CD14-positive monocyte (primary cell): ENCODE measurements at regions not wholly inside any gene's neighbourhood (a gene's known extent, or its start where the extent isn't known, plus 50 kb on each side); places are given as distances from the start of the nearest gene placed in this dataset.
A peak's percentile ranks its signal among the peaks of the same experiment; 100 is the strongest.
"Not testable (repeated sequence)": the region's sequence is repeated elsewhere in the genome, so short reads cannot be mapped to it uniquely, and the experiment has no call there.

Experiments
- DNase-seq, 3 donors: peaks; one replicate each; pipeline ENCODE4 v3.0.0-alpha.2; 2011 to 2022
- H2AFZ ChIP-seq: 2 replicates; pipeline ENCODE4 v1.6.0; 2012; ENCODE audit warnings: mild to moderate bottlenecking, low read depth, low read length, inconsistent platforms; ENCODE audit not compliant: insufficient read depth, poor library complexity, severe bottlenecking
- H3K27ac ChIP-seq, 2 donors: 1 replicate in 1 of 2; 2 replicates in 1 of 2; pipeline ENCODE4 v1.5.1; 2012 to 2013; ENCODE audit warnings: low read length in 2 of 2, control low read depth in 1 of 2, inconsistent platforms in 1 of 2, low read depth in 1 of 2, mild to moderate bottlenecking in 1 of 2
- H3K27me3 ChIP-seq, 2 donors: one replicate each; pipeline versions ENCODE4 v1.6.0 to v1.6.1; 2011 to 2013; ENCODE audit warnings: low read length in 2 of 2; ENCODE audit not compliant: control insufficient read depth in 2 of 2, insufficient read depth in 2 of 2
- H3K36me3 ChIP-seq, 2 donors: replicated peaks in 1 of 2; 1 replicate in 1 of 2; 2 replicates in 1 of 2; pipeline versions ENCODE4 v1.5.1 to v1.6.1; 2012 to 2013; ENCODE audit warnings: low read length in 2 of 2, control low read depth in 1 of 2, inconsistent platforms in 1 of 2, mild to moderate bottlenecking in 1 of 2; ENCODE audit not compliant: insufficient read depth in 2 of 2, control insufficient read depth in 1 of 2
- H3K4me1 ChIP-seq, 2 donors: 1 replicate in 1 of 2; 2 replicates in 1 of 2; pipeline versions ENCODE4 v1.5.1 to v1.6.1; 2012 to 2013; ENCODE audit warnings: low read length in 2 of 2, control low read depth in 1 of 2, inconsistent platforms in 1 of 2, mild to moderate bottlenecking in 1 of 2, moderate library complexity in 1 of 2; ENCODE audit not compliant: insufficient read depth in 2 of 2, control insufficient read depth in 1 of 2
- H3K4me2 ChIP-seq: replicated peaks from 2 replicates; pipeline ENCODE3; 2012; ENCODE audit warnings: low read length, moderate library complexity, mild to moderate bottlenecking; ENCODE audit not compliant: poor library complexity, severe bottlenecking; ENCODE audit errors: extremely low read depth
- H3K4me3 ChIP-seq, 3 experiments: fragments of 200-600 bp in 1 of 3; sonication (generic) in 1 of 3; replicated peaks in 1 of 3; 1 replicate in 2 of 3; 2 replicates in 1 of 3; pipeline ENCODE4 v1.5.1; 2011 to 2013; ENCODE audit warnings: low read length in 3 of 3, mild to moderate bottlenecking in 3 of 3, control low read depth in 2 of 3, low read depth in 2 of 3, inconsistent platforms in 1 of 3, moderate library complexity in 1 of 3
- H3K79me2 ChIP-seq: 2 replicates; pipeline ENCODE4 v1.6.0; 2012; ENCODE audit warnings: mild to moderate bottlenecking, control low read depth, inconsistent platforms, low read length, moderate library complexity; ENCODE audit not compliant: insufficient read depth
- H3K9ac ChIP-seq: 2 replicates; pipeline ENCODE4 v1.6.0; 2017; ENCODE audit warnings: low read length, mild to moderate bottlenecking; ENCODE audit not compliant: insufficient read depth, poor library complexity, severe bottlenecking
- H3K9me3 ChIP-seq, 2 donors: replicated peaks in 1 of 2; 1 replicate in 1 of 2; 2 replicates in 1 of 2; pipeline versions ENCODE4 v1.5.1 to v1.6.1; 2012 to 2013; ENCODE audit warnings: low read length in 2 of 2, control low read depth in 1 of 2; ENCODE audit not compliant: control insufficient read depth in 1 of 2, insufficient read depth in 1 of 2
- H4K20me1 ChIP-seq: 2 replicates; pipeline ENCODE4 v1.6.0; 2012; ENCODE audit warnings: mild to moderate bottlenecking, low read length, control low read depth, moderate library complexity; ENCODE audit not compliant: insufficient read depth
- H3K27ac Mint-ChIP-seq, 7 donors: one replicate each; pipeline ENCODE4 v1.8.0; 2020; ENCODE audit warnings: mild to moderate bottlenecking in 7 of 7, mixed read lengths in 7 of 7, moderate library complexity in 6 of 7, inconsistent platforms in 2 of 7
- H3K27me3 Mint-ChIP-seq, 3 donors: one replicate each; pipeline ENCODE4 v1.8.0; 2021 to 2022; ENCODE audit warnings: low read depth in 3 of 3, mild to moderate bottlenecking in 3 of 3, mixed read lengths in 3 of 3, moderate library complexity in 3 of 3, inconsistent platforms in 1 of 3
- H3K36me3 Mint-ChIP-seq, 2 donors: one replicate each; pipeline ENCODE4 v1.8.0; 2020; ENCODE audit warnings: mixed read lengths in 2 of 2, inconsistent platforms in 1 of 2, mild to moderate bottlenecking in 1 of 2
- H3K4me1 Mint-ChIP-seq: one replicate; pipeline ENCODE4 v1.8.0; 2020; ENCODE audit warnings: mild to moderate bottlenecking, mixed read lengths
- H3K4me3 Mint-ChIP-seq, 2 donors: one replicate each; pipeline ENCODE4 v1.8.0; 2020; ENCODE audit warnings: mild to moderate bottlenecking in 2 of 2, mixed read lengths in 2 of 2, moderate library complexity in 1 of 2
- H3K9me3 Mint-ChIP-seq, 7 donors: one replicate each; pipeline ENCODE4 v1.8.0; 2020 to 2022; ENCODE audit warnings: mixed read lengths in 7 of 7, mild to moderate bottlenecking in 6 of 7, moderate library complexity in 6 of 7, inconsistent platforms in 2 of 7
- WGBS: methylation state at CpG from one replicate; pipeline ENCODE4 v1.1.5; 2013; ENCODE audit warnings: missing lambda C conversion rate; ENCODE audit not compliant: insufficient coverage; 5-methylcytosine and 5-hydroxymethylcytosine counted together
- intact Hi-C, 2 donors: fragments of 100-400 bp; cut with micrococcal nuclease; formaldehyde crosslinking; loops; one replicate each; pipeline versions ENCODE4 v1.15.0 to v1.15.1; 2023

DNA sequence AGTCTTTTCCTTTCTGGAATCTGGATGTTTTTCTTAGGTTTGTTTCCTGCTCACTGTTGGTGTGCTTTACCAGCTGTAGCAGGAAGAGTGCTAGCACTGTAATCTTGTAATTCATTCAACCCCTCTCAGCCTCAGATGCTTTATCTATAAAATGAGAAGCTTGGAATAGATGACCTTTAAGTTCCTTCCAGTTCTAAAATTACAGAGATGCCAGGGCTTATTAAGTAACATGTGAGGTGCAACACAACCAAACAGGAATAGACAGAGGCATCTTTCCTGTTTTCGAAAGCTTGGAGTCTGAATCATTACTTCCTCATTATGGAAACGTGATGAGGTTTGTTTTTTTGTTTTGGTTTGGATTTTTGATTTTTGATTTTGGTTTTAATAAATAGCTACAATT lies 60.1 kb upstream of the PLGLB1 start:
- H3K4me1 Mint-ChIP-seq, H3K79me2 ChIP-seq, H4K20me1 ChIP-seq, H3K4me1 ChIP-seq, DNase-seq, H3K36me3 Mint-ChIP-seq, H2AFZ ChIP-seq, H3K4me2 ChIP-seq, H3K4me3 Mint-ChIP-seq, intact Hi-C loops, H3K9ac ChIP-seq, H3K36me3 ChIP-seq, H3K27me3 Mint-ChIP-seq, H3K27me3 ChIP-seq, H3K9me3 ChIP-seq: not testable (repeated sequence)
- no CpG with 5 or more reads among the region's 2 CpGs for WGBS
- Histone ChIP-seq H3K4me3 (peak overlapping the region in 1 of 3 experiments; percentile 25), H3K27ac (peak overlapping the region in 1 of 2 donors; percentile 58)
- Mint-ChIP-seq H3K9me3 (peaks cover 2 to 11% (median 6%) of the 10 kb centered on the region in 7 donors), H3K27ac (peak overlapping the region in 6 of 7 donors; percentile 20 to 90 (median 85))

DNA sequence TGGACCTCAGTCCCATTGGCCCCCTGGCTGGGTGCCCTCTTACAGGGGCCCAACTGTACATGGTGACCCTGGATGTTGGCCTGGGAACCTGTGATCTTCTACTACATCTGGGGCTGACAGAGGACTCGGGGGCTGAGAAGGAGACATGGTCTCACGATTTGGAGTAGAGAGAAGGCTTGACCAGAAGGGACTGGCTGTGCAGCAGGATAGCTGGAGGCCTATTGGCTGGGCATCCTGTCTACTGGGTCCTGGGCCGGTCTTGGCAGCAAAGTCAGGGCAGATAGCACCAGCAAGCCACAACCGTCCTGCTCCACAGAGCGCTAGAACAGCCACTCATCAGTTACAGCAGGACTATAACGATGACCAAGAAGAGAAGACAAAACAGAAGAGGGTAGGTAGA lies 66.4 kb upstream of the PLGLB1 start:
- H3K4me3 ChIP-seq, DNase-seq, H3K9ac ChIP-seq, H2AFZ ChIP-seq, H3K36me3 Mint-ChIP-seq, H3K27me3 Mint-ChIP-seq, H3K9me3 ChIP-seq, H3K79me2 ChIP-seq, H4K20me1 ChIP-seq, H3K4me3 Mint-ChIP-seq, H3K4me2 ChIP-seq, H3K27me3 ChIP-seq, H3K27ac ChIP-seq, H3K4me1 ChIP-seq, H3K27ac Mint-ChIP-seq, intact Hi-C loops, H3K4me1 Mint-ChIP-seq, H3K36me3 ChIP-seq: not testable (repeated sequence)
- 100% methylated on average over 2 of the region's 6 CpGs for WGBS
- H3K9me3 Mint-ChIP-seq: peaks cover 8 to 17% (median 12%) of the 10 kb centered on the region in 7 donors

DNA sequence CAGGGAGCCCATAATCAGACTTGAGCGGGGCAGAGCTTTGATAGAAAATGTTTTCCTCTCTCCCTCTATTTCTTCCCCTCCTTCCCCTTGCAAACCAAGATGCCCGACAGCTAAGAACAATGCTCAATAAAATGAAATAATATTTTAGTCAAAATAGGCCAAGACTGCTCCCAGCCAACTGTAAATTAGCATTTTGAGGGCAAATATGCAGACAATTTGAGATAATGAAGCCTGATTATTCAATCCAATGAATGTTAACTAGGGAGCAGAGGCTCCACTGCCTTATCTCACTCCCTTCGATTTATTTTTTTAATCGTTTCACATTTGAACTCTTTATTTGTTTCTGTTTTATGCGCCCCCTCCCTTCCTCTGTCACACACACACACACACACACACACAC lies 67.8 kb upstream of the PLGLB1 start:
- H3K36me3 ChIP-seq, H3K27me3 Mint-ChIP-seq, H3K4me3 Mint-ChIP-seq, intact Hi-C loops, H3K9ac ChIP-seq, H3K4me1 ChIP-seq, H2AFZ ChIP-seq, H3K27ac ChIP-seq, H3K36me3 Mint-ChIP-seq, H3K27me3 ChIP-seq, H3K79me2 ChIP-seq, H4K20me1 ChIP-seq, H3K4me2 ChIP-seq, DNase-seq, H3K9me3 ChIP-seq, H3K4me3 ChIP-seq, H3K4me1 Mint-ChIP-seq: not testable (repeated sequence)
- 100% methylated on average over 1 of the region's 5 CpGs for WGBS
- peak overlapping the region in 1 of 7 donors; percentile 78 for H3K27ac Mint-ChIP-seq
- H3K9me3 Mint-ChIP-seq: peaks cover 8 to 17% (median 13%) of the 10 kb centered on the region in 7 donors

DNA sequence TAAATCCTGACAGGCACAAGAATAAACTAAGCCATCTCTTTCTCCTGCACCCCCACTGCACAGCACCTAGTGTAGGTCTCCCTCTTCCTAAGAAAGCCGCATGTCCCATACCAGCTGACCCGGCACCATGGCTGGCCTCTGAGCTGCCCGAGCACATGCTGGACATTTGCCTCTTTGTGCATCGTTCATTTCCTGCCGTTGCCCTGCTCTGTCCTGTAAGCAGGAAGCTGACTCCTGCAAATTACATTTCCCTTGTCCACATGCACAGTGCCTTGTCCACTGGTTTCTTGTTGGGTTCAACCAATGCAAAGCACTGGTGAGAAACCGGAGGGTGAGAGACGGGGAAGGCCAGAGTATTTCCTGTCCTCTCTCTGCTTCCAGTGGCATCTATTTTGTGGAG lies 71.6 kb upstream of the PLGLB1 start:
- H3K27me3 Mint-ChIP-seq, H3K79me2 ChIP-seq, H3K9ac ChIP-seq, intact Hi-C loops, DNase-seq, H3K4me1 ChIP-seq, H3K36me3 Mint-ChIP-seq, H4K20me1 ChIP-seq, H3K27ac Mint-ChIP-seq, H3K27me3 ChIP-seq, H3K4me2 ChIP-seq, H3K27ac ChIP-seq, H2AFZ ChIP-seq, H3K36me3 ChIP-seq, H3K4me3 ChIP-seq, H3K4me1 Mint-ChIP-seq, H3K9me3 Mint-ChIP-seq, H3K9me3 ChIP-seq, H3K4me3 Mint-ChIP-seq: not testable (repeated sequence)
- no CpG with 5 or more reads among the region's 7 CpGs for WGBS
